ENCODE measurements at regions not wholly inside any gene's neighbourhood (a gene's known extent, or its start where the extent isn't known, plus 50 kb on each side); places are given as distances from the start of the nearest gene placed in this dataset.
"Not testable (repeated sequence)": the region's sequence is repeated elsewhere in the genome, so short reads cannot be mapped to it uniquely, and the experiment has no call there.

- H3K27ac ChIP-seq, result no peak overlapping the region
- TF ChIP-seq CTCF (conservative IDR thresholded peaks at IDR 0.05) (no peak), ZFX (IDR thresholded peaks at IDR 0.05) (no peak)
These were observed 607.1 kb upstream of the BCHE start for GRCh38 chr3:166444336-166444735.

DNA sequence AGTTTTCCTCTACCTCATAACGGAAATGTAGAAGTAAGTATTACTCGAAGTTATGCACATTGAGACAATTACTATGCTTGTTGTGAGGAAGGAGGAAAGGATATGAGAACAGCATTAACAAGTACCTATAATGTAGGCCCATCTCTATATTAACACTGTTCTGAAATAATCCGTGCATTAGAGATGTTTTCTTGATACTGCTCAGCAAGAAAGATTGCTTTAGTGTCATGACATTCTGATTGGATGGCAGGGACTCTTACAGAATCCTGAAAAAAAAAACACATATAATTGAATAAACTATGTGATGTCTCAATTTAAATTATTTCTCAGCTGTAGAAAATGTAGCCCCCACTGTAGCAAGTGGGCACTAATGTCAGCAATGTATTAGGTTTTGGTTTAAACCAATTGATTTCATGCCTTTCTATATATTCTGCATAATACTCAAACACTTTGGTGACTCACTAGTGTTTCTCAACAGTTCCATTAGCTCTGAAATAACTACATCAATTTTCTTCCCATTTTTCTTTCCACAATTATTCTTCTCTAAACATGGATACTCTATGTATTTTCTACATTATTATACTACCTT, 598.3 kb upstream of the BCHE start:
- no peak overlapping the region for H3K27ac ChIP-seq

DNA sequence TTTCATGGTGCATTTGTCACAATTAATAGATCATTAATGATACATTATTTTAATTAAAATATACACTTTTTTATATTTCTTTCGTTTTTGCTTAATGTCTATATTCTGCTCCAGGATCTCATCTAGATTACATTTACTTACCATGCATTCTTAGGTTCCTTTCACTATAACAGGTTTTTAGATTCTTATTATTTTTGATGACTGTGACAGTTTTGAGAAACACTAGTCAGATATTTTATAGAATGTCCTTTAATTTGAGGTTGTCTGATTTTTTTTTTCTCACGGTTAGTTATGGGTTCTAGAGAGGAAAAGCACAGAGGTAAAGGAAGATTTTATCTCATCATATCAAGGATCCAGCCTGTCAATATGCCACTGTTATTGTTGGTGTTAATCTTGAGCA, 595.8 kb upstream of the BCHE start:
- TF ChIP-seq ZFX (IDR thresholded peaks at IDR 0.05), result no peak
- no peak for TF ChIP-seq CTCF (conservative IDR thresholded peaks at IDR 0.05)
- H3K27ac ChIP-seq, result no peak overlapping the region

More for the DNA sequence above, 598.3 kb upstream of the BCHE start:
- TF ChIP-seq ZFX (IDR thresholded peaks at IDR 0.05), result no peak

DNA sequence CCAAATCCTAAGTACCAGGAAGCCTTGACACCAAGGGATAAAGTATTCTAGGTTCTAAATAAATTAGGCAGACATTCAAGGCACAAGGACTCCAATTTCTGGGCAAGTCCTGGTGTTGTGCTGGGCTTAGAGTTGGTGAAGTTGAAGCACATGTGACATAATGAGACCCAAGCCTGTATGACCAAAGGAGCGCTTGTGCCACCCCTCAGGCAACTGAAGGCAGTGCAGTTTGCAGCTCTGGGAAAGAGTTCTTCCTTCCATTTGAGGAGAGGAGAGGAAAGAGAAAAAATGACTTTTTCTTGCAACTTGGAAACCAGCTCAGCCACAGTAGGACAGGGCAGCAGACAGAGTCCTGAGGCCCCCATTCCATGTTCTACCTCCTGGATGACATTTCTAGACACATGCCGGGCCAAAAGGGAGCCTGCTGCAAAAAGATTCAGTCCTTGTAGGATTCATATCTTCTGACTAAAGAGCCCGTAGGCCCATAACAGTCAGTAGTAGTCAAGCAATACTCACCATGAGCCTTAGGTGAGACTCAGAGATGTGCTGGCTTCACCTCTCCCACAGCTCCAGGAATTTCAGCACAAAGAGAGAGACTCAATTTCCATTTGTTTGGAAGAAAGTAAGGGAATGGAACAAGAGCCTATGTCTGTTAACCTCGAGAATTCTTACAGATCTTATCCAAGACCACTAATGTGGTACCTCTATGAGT, 588.8 kb upstream of the BCHE start:
- no peak overlapping the region for H3K27ac ChIP-seq
- TF ChIP-seq ZFX (IDR thresholded peaks at IDR 0.05) (no peak), CTCF (conservative IDR thresholded peaks at IDR 0.05) (no peak)

DNA sequence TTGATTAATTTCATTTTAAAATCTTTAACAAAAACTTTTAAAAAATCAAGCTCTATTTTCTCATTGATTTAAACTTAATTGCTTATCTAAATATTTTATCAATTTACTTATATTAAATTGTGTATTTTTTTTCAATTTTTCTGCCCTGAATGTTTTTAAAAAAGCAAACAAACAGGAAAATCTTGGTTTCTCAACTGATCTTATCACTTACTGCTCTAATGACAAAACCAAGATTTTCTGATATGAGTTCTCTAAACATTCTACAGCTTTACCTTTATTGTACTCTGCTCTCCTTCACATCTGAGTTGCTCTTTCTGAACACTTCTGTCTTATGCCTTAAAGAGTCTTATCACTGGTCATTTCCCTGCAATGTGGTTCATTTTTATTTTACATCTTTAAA, 587.8 kb upstream of the BCHE start:
- no peak for TF ChIP-seq ZFX (IDR thresholded peaks at IDR 0.05)
- TF ChIP-seq CTCF (conservative IDR thresholded peaks at IDR 0.05), result no peak
- H3K27ac ChIP-seq, result no peak overlapping the region

GRCh38 chr3:166423824-166424513, 586.7 kb upstream of the BCHE start:
- not testable (repeated sequence) for H3K27ac ChIP-seq

DNA sequence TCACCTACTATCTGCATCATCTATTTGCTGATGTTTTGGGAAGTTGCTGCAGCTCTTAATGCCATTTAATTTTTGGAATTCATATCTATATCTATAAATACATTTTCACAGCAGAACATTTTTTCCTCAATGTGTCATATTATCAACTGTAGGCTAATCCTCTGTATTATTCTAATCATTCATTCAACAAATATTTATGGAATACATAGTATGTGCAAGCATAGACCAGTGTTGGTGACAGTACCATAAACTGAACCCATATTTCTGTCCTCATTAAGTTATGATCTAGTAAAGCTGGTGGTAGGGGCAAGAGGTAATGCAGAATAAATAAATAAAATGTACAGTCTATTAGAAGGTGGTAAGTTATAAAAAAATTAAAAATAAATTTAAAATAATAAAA, 585.3 kb upstream of the BCHE start:
- no peak overlapping the region for H3K27ac ChIP-seq
- TF ChIP-seq CTCF (conservative IDR thresholded peaks at IDR 0.05) (no peak), ZFX (IDR thresholded peaks at IDR 0.05) (no peak)

DNA sequence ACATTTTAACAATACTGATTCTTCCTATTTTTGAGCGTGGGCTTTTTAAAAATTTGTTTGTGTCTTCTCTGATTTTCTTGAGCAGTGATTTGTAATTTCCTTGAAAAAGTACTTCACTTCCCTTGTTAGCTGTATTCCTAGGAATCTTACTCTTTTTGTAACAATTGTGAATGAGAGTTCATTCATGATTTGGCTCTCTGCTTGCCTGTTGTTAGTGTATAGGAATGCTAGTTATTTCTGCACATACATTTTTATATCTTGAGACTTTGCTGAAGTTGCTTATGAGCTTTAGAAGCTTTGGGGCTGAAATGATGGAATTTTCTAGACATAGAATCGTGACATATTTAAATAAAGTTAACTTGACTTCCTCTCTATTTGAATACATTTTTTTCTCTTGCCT, 582.8 kb upstream of the BCHE start:
- TF ChIP-seq CTCF (conservative IDR thresholded peaks at IDR 0.05) (no peak), ZFX (IDR thresholded peaks at IDR 0.05) (no peak)
- H3K27ac ChIP-seq, result no peak overlapping the region

Measured in C4-2B (cell line).